H9 (cell line): ENCODE measurements at regions not wholly inside any gene's neighbourhood (a gene's known extent, or its start where the extent isn't known, plus 50 kb on each side); places are given as distances from the start of the nearest gene placed in this dataset.

Experiments used
- DNase-seq: peaks from one replicate; pipeline ENCODE4 v3.0.0-alpha.2; 2017
- H2AFZ ChIP-seq: one replicate; pipeline ENCODE4 v1.6.1; 2013; ENCODE audit warnings: mild to moderate bottlenecking, low read length, control low read depth, moderate library complexity
- H2AK5ac ChIP-seq: 2 replicates; pipeline ENCODE4 v1.6.1; 2013; ENCODE audit warnings: low read length, control low read depth, mixed read lengths; ENCODE audit not compliant: insufficient read length
- H2BK120ac ChIP-seq: one replicate; pipeline ENCODE4 v1.6.1; 2013; ENCODE audit warnings: low read depth, mild to moderate bottlenecking, low read length, control low read depth, inconsistent platforms; ENCODE audit not compliant: poor library complexity, severe bottlenecking
- H2BK12ac ChIP-seq: 2 replicates; pipeline ENCODE4 v1.6.1; 2013; ENCODE audit warnings: low read length, control low read depth, mixed read lengths, low read depth; ENCODE audit not compliant: insufficient read length
- H2BK15ac ChIP-seq: 2 replicates; pipeline ENCODE4 v1.6.1; 2013; ENCODE audit warnings: low read depth, low read length, control low read depth
- H2BK20ac ChIP-seq: one replicate; pipeline ENCODE4 v1.6.1; 2013; ENCODE audit warnings: low read depth, mild to moderate bottlenecking, low read length, control low read depth, inconsistent platforms; ENCODE audit not compliant: poor library complexity, severe bottlenecking
- H2BK5ac ChIP-seq: 2 replicates; pipeline ENCODE4 v1.6.1; 2013; ENCODE audit warnings: low read length, control low read depth, mixed read lengths; ENCODE audit not compliant: insufficient read length
- H3K14ac ChIP-seq: 2 replicates; pipeline ENCODE4 v1.6.1; 2013; ENCODE audit warnings: low read length, control low read depth; ENCODE audit not compliant: insufficient read depth
- H3K18ac ChIP-seq: 2 replicates; pipeline ENCODE4 v1.6.1; 2013; ENCODE audit warnings: low read depth, mild to moderate bottlenecking, mixed read lengths, low read length, control low read depth; ENCODE audit not compliant: insufficient read length
- H3K23ac ChIP-seq: 2 replicates; pipeline ENCODE4 v1.6.1; 2013; ENCODE audit warnings: low read length, control low read depth, mixed read lengths, low read depth; ENCODE audit not compliant: insufficient read length
- H3K23me2 ChIP-seq: 2 replicates; pipeline ENCODE4 v1.6.1; 2013; ENCODE audit warnings: low read depth, mild to moderate bottlenecking, mixed read lengths, low read length, control low read depth; ENCODE audit not compliant: insufficient read length, poor library complexity, severe bottlenecking
- H3K27ac ChIP-seq: 2 replicates; pipeline ENCODE4 v1.5.1; 2013; ENCODE audit warnings: low read length, control low read depth, mixed read lengths, low read depth; ENCODE audit not compliant: insufficient read length
- H3K27me3 ChIP-seq: 2 replicates; pipeline ENCODE4 v1.6.1; 2013; ENCODE audit warnings: low read length, control low read depth, inconsistent platforms; ENCODE audit not compliant: insufficient read depth
- H3K4ac ChIP-seq: 2 replicates; pipeline ENCODE4 v1.6.1; 2013; ENCODE audit warnings: low read depth, mild to moderate bottlenecking, control low read depth, inconsistent platforms, low read length, moderate library complexity
- H3K4me1 ChIP-seq: 2 replicates; pipeline ENCODE4 v1.6.1; 2013; ENCODE audit warnings: low read length, control low read depth, inconsistent platforms; ENCODE audit not compliant: insufficient read depth
- H3K4me2 ChIP-seq: 2 replicates; pipeline ENCODE4 v1.6.1; 2013; ENCODE audit warnings: low read length, control low read depth, mixed read lengths; ENCODE audit not compliant: insufficient read length, insufficient read depth
- H3K56ac ChIP-seq: 2 replicates; pipeline ENCODE4 v1.6.1; 2013; ENCODE audit warnings: low read depth, mild to moderate bottlenecking, mixed read lengths, low read length, control low read depth; ENCODE audit not compliant: insufficient read length
- H3K79me1 ChIP-seq: 2 replicates; pipeline ENCODE4 v1.6.1; 2013; ENCODE audit warnings: low read depth, mild to moderate bottlenecking, moderate library complexity, low read length, control low read depth, inconsistent platforms; ENCODE audit not compliant: insufficient read depth, poor library complexity, severe bottlenecking
- H3K79me2 ChIP-seq: 2 replicates; pipeline ENCODE4 v1.6.1; 2013; ENCODE audit warnings: low read length, control low read depth, inconsistent platforms; ENCODE audit not compliant: insufficient read depth
- H3K9ac ChIP-seq: 2 replicates; pipeline ENCODE4 v1.6.1; 2013; ENCODE audit warnings: low read length, control low read depth, mixed read lengths; ENCODE audit not compliant: insufficient read length; ENCODE audit errors: extremely low read depth
- H3K9me3 ChIP-seq: one replicate; pipeline ENCODE4 v1.6.1; 2013; ENCODE audit warnings: low read depth, low read length, inconsistent platforms; ENCODE audit not compliant: control insufficient read depth
- H3T11ph ChIP-seq: one replicate; pipeline ENCODE4 v1.6.1; 2013; ENCODE audit warnings: mild to moderate bottlenecking, low read length, control low read depth, inconsistent platforms
- H4K20me1 ChIP-seq: one replicate; pipeline ENCODE4 v1.6.1; 2013; ENCODE audit not compliant: control insufficient read depth, insufficient read length, insufficient read depth
- H4K5ac ChIP-seq: 2 replicates; pipeline ENCODE4 v1.6.1; 2013; ENCODE audit warnings: low read depth, mild to moderate bottlenecking, mixed read lengths, low read length, control low read depth; ENCODE audit not compliant: insufficient read length
- H4K8ac ChIP-seq: replicated peaks from 2 replicates; pipeline ENCODE4 v1.6.1; 2013; ENCODE audit warnings: low read length, control low read depth, mixed read lengths, low read depth; ENCODE audit not compliant: insufficient read length
- H4K91ac ChIP-seq: 2 replicates; pipeline ENCODE4 v1.6.1; 2013; ENCODE audit warnings: low read depth, mild to moderate bottlenecking, moderate library complexity, mixed read lengths, low read length, control low read depth; ENCODE audit not compliant: insufficient read length
- H3K27ac Mint-ChIP-seq, 3 experiments: 2 replicates in 2 of 3; 3 replicates in 1 of 3; pipeline ENCODE4 v1.8.0; 2020 to 2021; ENCODE audit warnings: mixed read lengths in 3 of 3, mild to moderate bottlenecking in 1 of 3, moderate library complexity in 1 of 3
- H3K27me3 Mint-ChIP-seq: 2 replicates; pipeline ENCODE4 v1.8.0; 2021; ENCODE audit warnings: low read depth, mild to moderate bottlenecking, moderate library complexity, mixed read lengths
- H3K36me3 Mint-ChIP-seq, 3 experiments: 2 replicates in 2 of 3; 3 replicates in 1 of 3; pipeline ENCODE4 v1.8.0; 2020 to 2021; ENCODE audit warnings: low read depth in 3 of 3, mixed read lengths in 3 of 3; ENCODE audit not compliant: insufficient read depth in 1 of 3
- H3K4me1 Mint-ChIP-seq, 2 experiments: 2 replicates each; pipeline ENCODE4 v1.8.0; 2020; ENCODE audit warnings: mixed read lengths in 2 of 2
- H3K4me3 Mint-ChIP-seq, 2 experiments: 2 replicates in 1 of 2; 3 replicates in 1 of 2; pipeline ENCODE4 v1.8.0; 2020 to 2021; ENCODE audit warnings: mild to moderate bottlenecking in 2 of 2, mixed read lengths in 2 of 2, moderate library complexity in 1 of 2
- H3K9me3 Mint-ChIP-seq, 2 experiments: 2 replicates in 1 of 2; 3 replicates in 1 of 2; pipeline ENCODE4 v1.8.0; 2020; ENCODE audit warnings: mild to moderate bottlenecking in 2 of 2, mixed read lengths in 2 of 2, moderate library complexity in 1 of 2
- WGBS: extraction: QIAGEN DNeasy Blood & Tissue Kit; methylation state at CpG from one replicate; pipeline ENCODE4 v1.1.7; 2013; ENCODE audit warnings: missing lambda C conversion rate, low lambda C conversion rate, mixed read lengths; ENCODE audit not compliant: insufficient read length; ENCODE audit errors: extremely low coverage; 5-methylcytosine and 5-hydroxymethylcytosine counted together
- TF ChIP-seq, protein P1 (sequence below): fragments of 200-600 bp; sonication (generic); conservative IDR thresholded peaks from 3 replicates; pipeline ENCODE4 v1.8.0; 2021; ENCODE audit warnings: antibody characterized with exemption, mild to moderate bottlenecking

DNA sequence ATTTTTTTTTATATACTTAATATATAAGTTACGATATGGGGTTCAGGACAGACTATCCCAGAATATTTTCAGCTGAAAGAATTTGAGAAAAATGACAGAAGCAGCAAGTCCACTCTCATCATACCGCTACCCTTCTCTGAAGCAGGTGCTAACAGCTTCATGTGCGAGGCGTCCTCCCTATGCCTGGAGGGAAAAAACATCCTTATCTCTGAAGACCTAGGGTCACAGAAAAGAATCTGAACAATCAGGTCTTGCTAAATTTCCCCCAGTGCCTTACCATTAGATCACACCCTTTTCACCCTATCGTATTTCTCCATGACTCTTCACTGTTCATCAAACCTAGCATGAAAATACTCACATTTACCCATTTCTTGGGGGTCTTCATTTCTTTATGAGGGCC lies 51.9 kb upstream of the CREB1 start:
- H3K27me3 Mint-ChIP-seq: no peaks in the 10 kb centered on the region
- H3K56ac ChIP-seq: no peak overlapping the region
- H3K27ac Mint-ChIP-seq: no peak overlapping the region
- no peak overlapping the region for H4K8ac ChIP-seq
- no peak overlapping the region for H3K4me3 Mint-ChIP-seq
- no peak overlapping the region for H3K4me2 ChIP-seq
- H2BK120ac ChIP-seq: no peak overlapping the region
- H3K4me1 Mint-ChIP-seq: peaks cover 33 to 40% of the 10 kb centered on the region in 2 experiments
- no peak overlapping the region for H3K18ac ChIP-seq
- H3K9me3 ChIP-seq: no peaks in the 10 kb centered on the region
- no peaks in the 10 kb centered on the region for H3K79me2 ChIP-seq
- no peak overlapping the region for H4K91ac ChIP-seq
- H3K9ac ChIP-seq: no peak overlapping the region
- H2AFZ ChIP-seq: no peak overlapping the region
- no peak overlapping the region for H4K5ac ChIP-seq
- no peaks in the 10 kb centered on the region for H3K27me3 ChIP-seq
- no peaks in the 10 kb centered on the region for H3K9me3 Mint-ChIP-seq
- TF ChIP-seq, protein P1, sequence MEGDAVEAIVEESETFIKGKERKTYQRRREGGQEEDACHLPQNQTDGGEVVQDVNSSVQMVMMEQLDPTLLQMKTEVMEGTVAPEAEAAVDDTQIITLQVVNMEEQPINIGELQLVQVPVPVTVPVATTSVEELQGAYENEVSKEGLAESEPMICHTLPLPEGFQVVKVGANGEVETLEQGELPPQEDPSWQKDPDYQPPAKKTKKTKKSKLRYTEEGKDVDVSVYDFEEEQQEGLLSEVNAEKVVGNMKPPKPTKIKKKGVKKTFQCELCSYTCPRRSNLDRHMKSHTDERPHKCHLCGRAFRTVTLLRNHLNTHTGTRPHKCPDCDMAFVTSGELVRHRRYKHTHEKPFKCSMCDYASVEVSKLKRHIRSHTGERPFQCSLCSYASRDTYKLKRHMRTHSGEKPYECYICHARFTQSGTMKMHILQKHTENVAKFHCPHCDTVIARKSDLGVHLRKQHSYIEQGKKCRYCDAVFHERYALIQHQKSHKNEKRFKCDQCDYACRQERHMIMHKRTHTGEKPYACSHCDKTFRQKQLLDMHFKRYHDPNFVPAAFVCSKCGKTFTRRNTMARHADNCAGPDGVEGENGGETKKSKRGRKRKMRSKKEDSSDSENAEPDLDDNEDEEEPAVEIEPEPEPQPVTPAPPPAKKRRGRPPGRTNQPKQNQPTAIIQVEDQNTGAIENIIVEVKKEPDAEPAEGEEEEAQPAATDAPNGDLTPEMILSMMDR: no peak
- no peak overlapping the region for H3K14ac ChIP-seq
- H3K79me1 ChIP-seq: no peaks in the 10 kb centered on the region
- H3K4ac ChIP-seq: no peak overlapping the region
- H3T11ph ChIP-seq: no peak overlapping the region
- H4K20me1 ChIP-seq: no peaks in the 10 kb centered on the region
- no peaks in the 10 kb centered on the region for H3K23me2 ChIP-seq
- H2BK12ac ChIP-seq: no peak overlapping the region
- DNase-seq: no peak
- H2AK5ac ChIP-seq: no peak overlapping the region
- H3K23ac ChIP-seq: no peak overlapping the region
- H3K36me3 Mint-ChIP-seq: no peaks in the 10 kb centered on the region
- H3K27ac ChIP-seq: no peak overlapping the region
- H3K4me1 ChIP-seq: peaks cover 6% of the 10 kb centered on the region; the same call in 1 of the 2 replicates
- no peak overlapping the region for H2BK20ac ChIP-seq
- H2BK15ac ChIP-seq: no peak overlapping the region
- WGBS: no CpG with 5 or more reads among the region's 5 CpGs
- no peak overlapping the region for H2BK5ac ChIP-seq
